NCI-H2196 (cell line): ENCODE measurements at regions not wholly inside any gene's neighbourhood (a gene's known extent, or its start where the extent isn't known, plus 50 kb on each side); places are given as distances from the start of the nearest gene placed in this dataset.
"Not testable (repeated sequence)": the region's sequence is repeated elsewhere in the genome, so short reads cannot be mapped to it uniquely, and the experiment has no call there.

Source experiments
- DNase-seq: peaks from one replicate; lab custom pipeline; 2025; ENCODE audit not compliant: unreplicated experiment; lab: John Stamatoyannopoulos, UW

- no peak for DNase-seq
These were observed 242.8 kb downstream of the CCSER2 start for GRCh38 chr10:84571146-84571545.

GRCh38 chr10:84574102-84574501 is 245.7 kb downstream of the CCSER2 start:
- no peak for DNase-seq

- no peak for DNase-seq
These were observed 253.6 kb downstream of the CCSER2 start for GRCh38 chr10:84581976-84582375.

- no peak for DNase-seq
These were observed 255.1 kb downstream of the CCSER2 start for GRCh38 chr10:84583501-84583900.

GRCh38 chr10:84587789-84588188 is 259.4 kb downstream of the CCSER2 start:
- no peak for DNase-seq

- DNase-seq, result no peak
These were observed 260.0 kb downstream of the CCSER2 start for GRCh38 chr10:84588426-84588825.

GRCh38 chr10:84588971-84589370 is 260.6 kb downstream of the CCSER2 start:
- no peak for DNase-seq

GRCh38 chr10:84589526-84590205 is 261.3 kb downstream of the CCSER2 start:
- no peak for DNase-seq

- DNase-seq, result peak; percentile 37
These were observed 262.2 kb downstream of the CCSER2 start for GRCh38 chr10:84590327-84591193.

- no peak for DNase-seq
These were observed 265.1 kb downstream of the CCSER2 start for GRCh38 chr10:84593506-84593905.

GRCh38 chr10:84596585-84596984 is 268.2 kb downstream of the CCSER2 start:
- no peak for DNase-seq

GRCh38 chr10:84599254-84599653 is 270.9 kb downstream of the CCSER2 start:
- no peak for DNase-seq

GRCh38 chr10:84600947-84601346 is 272.6 kb downstream of the CCSER2 start:
- no peak for DNase-seq

GRCh38 chr10:84602543-84602942 is 274.2 kb downstream of the CCSER2 start:
- not testable (repeated sequence) for DNase-seq

GRCh38 chr10:84603971-84604370 is 275.6 kb downstream of the CCSER2 start:
- DNase-seq, result no peak

GRCh38 chr10:84605802-84606201 is 277.4 kb downstream of the CCSER2 start:
- no peak for DNase-seq

- DNase-seq, result no peak
These were observed 278.0 kb downstream of the CCSER2 start for GRCh38 chr10:84606428-84606827.

GRCh38 chr10:84607044-84607443 is 278.7 kb downstream of the CCSER2 start:
- DNase-seq, result no peak

GRCh38 chr10:84607523-84607922 is 279.1 kb downstream of the CCSER2 start:
- DNase-seq, result no peak

GRCh38 chr10:84608126-84608525 is 279.7 kb downstream of the CCSER2 start:
- no peak for DNase-seq

GRCh38 chr10:84613336-84614021 is 285.1 kb downstream of the CCSER2 start:
- DNase-seq, result peak; percentile 21
